ENCODE measurements at regions not wholly inside any gene's neighbourhood (a gene's known extent, or its start where the extent isn't known, plus 50 kb on each side); places are given as distances from the start of the nearest gene placed in this dataset.

DNA sequence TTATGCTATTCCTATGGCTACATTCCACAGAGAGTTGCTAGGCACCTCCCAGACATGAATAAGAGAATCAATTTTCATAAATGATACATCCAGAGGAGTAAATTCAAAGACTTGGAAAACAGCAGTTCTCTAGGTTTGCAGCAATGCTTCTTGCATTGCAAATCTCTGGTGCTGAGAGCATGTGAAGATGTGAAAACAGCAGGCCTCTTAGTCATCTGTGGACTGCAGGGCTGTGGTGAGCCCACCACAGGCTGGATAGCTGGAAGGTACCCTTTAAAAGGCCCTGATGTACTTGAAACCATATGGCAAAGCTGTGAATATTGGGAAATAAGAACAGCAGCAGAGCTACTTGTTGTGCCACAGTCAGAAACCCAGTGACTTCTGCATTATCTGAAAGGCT, 2135.9 kb downstream of the ARAP2 start:
- TF ChIP-seq, protein P1, sequence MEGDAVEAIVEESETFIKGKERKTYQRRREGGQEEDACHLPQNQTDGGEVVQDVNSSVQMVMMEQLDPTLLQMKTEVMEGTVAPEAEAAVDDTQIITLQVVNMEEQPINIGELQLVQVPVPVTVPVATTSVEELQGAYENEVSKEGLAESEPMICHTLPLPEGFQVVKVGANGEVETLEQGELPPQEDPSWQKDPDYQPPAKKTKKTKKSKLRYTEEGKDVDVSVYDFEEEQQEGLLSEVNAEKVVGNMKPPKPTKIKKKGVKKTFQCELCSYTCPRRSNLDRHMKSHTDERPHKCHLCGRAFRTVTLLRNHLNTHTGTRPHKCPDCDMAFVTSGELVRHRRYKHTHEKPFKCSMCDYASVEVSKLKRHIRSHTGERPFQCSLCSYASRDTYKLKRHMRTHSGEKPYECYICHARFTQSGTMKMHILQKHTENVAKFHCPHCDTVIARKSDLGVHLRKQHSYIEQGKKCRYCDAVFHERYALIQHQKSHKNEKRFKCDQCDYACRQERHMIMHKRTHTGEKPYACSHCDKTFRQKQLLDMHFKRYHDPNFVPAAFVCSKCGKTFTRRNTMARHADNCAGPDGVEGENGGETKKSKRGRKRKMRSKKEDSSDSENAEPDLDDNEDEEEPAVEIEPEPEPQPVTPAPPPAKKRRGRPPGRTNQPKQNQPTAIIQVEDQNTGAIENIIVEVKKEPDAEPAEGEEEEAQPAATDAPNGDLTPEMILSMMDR (conservative IDR thresholded peaks at IDR 0.05; ENCODE audit: low read length): no peak
- TF ChIP-seq EZH2phosphoT487 (IDR thresholded peaks at IDR 0.05; ENCODE audit: borderline replicate concordance, low read depth, low read length): no peak
